Caco-2 (cell line): ENCODE measurements at regions not wholly inside any gene's neighbourhood (a gene's known extent, or its start where the extent isn't known, plus 50 kb on each side); places are given as distances from the start of the nearest gene placed in this dataset.
"Not testable (repeated sequence)": the region's sequence is repeated elsewhere in the genome, so short reads cannot be mapped to it uniquely, and the experiment has no call there.

Experiments
- BruUV-seq: library from RNA; stranded (reverse); fragments of 400-500 nt; replicated peaks from 2 replicates; lab custom pipeline; 2021; lab: Mats Ljungman, UMichigan
- CTCF ChIA-PET: fragments of 300-600 bp; sonication (Branson Sonifier 250); formaldehyde crosslinking; loops from one replicate; lab custom pipeline; 2022; ENCODE audit warnings: antibody characterized with exemption; lab: Charles Lee
- POLR2A ChIA-PET: fragments of 300-600 bp; sonication (Branson Sonifier 250); formaldehyde crosslinking; loops from one replicate; lab custom pipeline; 2022; ENCODE audit warnings: antibody characterized with exemption; lab: Charles Lee
- DNase-seq, 2 experiments: peaks; one replicate each; pipeline versions ENCODE4 v3.0.0 to v3.0.0-alpha.2; 2020 to 2022
- H3K27me3 ChIP-seq: replicated peaks from 2 replicates; pipeline ENCODE4 v1.6.0; 2011; ENCODE audit warnings: low read length; ENCODE audit not compliant: control insufficient read depth, insufficient read depth
- H3K36me3 ChIP-seq: 2 replicates; pipeline ENCODE4 v1.5.1; 2011; ENCODE audit warnings: low read length; ENCODE audit not compliant: control insufficient read depth, insufficient read depth
- H3K4me1 ChIP-seq: fragments of 250-450 bp; sonication (Bioruptor Pico); 2 replicates; pipeline ENCODE4 v1.5.1; 2020; ENCODE audit warnings: mild to moderate bottlenecking
- H3K4me3 ChIP-seq: 2 replicates; pipeline ENCODE4 v1.5.1; 2011; ENCODE audit warnings: low read depth, mild to moderate bottlenecking, control low read depth, low read length
- H3K9me3 ChIP-seq: fragments of 250-450 bp; sonication (Bioruptor Pico); 2 replicates; pipeline ENCODE4 v1.5.1; 2020; ENCODE audit warnings: mild to moderate bottlenecking, moderate library complexity
- H3K27ac Mint-ChIP-seq: one replicate; pipeline ENCODE4 v1.8.0; 2022; ENCODE audit warnings: mixed read lengths; ENCODE audit not compliant: unreplicated experiment
- H3K27me3 Mint-ChIP-seq: one replicate; pipeline ENCODE4 v1.8.0; 2022; ENCODE audit warnings: mixed read lengths; ENCODE audit not compliant: insufficient read depth, unreplicated experiment
- H3K36me3 Mint-ChIP-seq: one replicate; pipeline ENCODE4 v1.8.0; 2022; ENCODE audit warnings: mild to moderate bottlenecking, mixed read lengths; ENCODE audit not compliant: insufficient read depth, unreplicated experiment
- H3K4me1 Mint-ChIP-seq: one replicate; pipeline ENCODE4 v1.8.0; 2022; ENCODE audit warnings: low read depth, mixed read lengths; ENCODE audit not compliant: unreplicated experiment
- H3K4me3 Mint-ChIP-seq: one replicate; pipeline ENCODE4 v1.8.0; 2022; ENCODE audit warnings: mild to moderate bottlenecking, moderate library complexity, mixed read lengths; ENCODE audit not compliant: unreplicated experiment
- H3K9me3 Mint-ChIP-seq: one replicate; pipeline ENCODE4 v1.8.0; 2022; ENCODE audit warnings: mixed read lengths; ENCODE audit not compliant: unreplicated experiment
- intact Hi-C: fragments of 100-400 bp; cut with micrococcal nuclease; formaldehyde crosslinking; loops from one replicate; pipeline ENCODE4 v1.10.0; 2022; ENCODE audit not compliant: unreplicated experiment

DNA sequence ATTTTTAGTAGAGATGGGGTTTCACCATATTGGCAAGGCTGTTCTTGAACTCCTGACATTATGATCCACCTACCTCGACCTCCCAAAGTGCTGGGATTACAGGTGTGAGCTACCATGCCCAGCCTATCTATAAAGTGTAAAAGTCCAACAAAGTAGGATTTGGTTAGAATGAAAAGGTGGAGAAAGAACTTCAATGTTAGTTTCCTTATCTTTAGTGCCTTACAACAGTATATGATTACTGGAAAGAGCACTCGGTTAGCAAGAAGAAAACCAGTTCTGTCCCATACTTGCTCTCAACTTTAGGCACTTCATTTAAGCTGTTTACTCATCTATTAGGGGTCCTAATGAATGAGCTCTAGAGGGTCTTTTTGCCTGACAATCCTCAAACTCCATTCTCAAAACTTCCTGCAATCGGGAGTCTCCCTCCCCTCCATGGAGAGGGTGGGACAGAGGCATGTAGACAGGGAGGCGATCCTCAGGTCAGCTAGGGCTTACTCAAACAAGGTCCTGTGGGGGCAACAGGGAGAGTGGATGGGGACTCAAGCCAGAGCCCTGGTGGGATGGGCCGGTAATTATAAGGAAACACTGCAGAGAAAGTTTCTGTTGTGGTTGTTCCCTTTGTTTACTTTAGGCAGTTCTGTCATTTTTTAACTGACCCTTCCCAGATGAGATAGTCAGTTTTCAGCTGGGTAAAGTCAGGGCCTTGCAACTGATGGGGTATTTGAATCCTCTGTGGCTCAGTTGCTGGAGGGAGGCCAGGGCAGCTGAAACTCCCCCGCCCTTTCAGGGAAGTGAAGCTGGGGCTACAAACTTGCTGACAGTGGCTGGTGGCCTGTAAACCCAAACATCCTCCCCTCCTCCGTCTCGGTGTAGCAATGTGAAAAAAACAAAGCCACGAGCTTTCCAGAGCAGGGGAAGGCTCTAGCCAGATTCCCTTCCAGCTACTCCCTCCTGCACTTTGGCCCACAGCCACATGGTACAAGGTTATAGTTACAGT lies 64.4 kb upstream of the NOTCH2NLA start:
- CTCF ChIA-PET, H3K9me3 ChIP-seq: not testable (repeated sequence)

DNA sequence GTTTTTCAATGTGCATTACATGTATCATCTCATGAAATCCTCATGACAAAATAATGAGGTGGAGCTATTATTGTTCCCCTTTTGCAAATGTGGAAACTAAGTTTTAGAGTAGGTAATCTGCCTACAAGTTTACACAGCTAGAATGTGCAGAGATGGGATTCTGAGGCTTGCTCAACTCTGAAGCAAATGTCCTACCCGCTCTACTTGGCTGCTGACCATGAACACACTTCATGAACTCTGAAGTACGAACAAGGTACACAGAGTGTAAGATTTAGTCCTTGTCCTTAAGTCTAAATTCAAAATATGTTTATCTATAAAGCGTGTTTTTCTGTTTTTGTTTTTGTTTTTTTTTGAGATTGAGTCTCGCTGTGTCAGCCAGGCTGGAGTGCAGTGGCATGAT lies 63.6 kb upstream of the NOTCH2NLA start:
- H3K4me1 Mint-ChIP-seq, BruUV-seq, H3K4me3 ChIP-seq, H3K27me3 Mint-ChIP-seq, CTCF ChIA-PET, H3K9me3 Mint-ChIP-seq, DNase-seq, H3K4me3 Mint-ChIP-seq, intact Hi-C loops, POLR2A ChIA-PET, H3K9me3 ChIP-seq, H3K27me3 ChIP-seq, H3K27ac Mint-ChIP-seq, H3K4me1 ChIP-seq, H3K36me3 ChIP-seq, H3K36me3 Mint-ChIP-seq: not testable (repeated sequence)

More for the DNA sequence above, 64.4 kb upstream of the NOTCH2NLA start:
- H3K27ac Mint-ChIP-seq, H3K27me3 Mint-ChIP-seq, H3K4me3 Mint-ChIP-seq, BruUV-seq, H3K27me3 ChIP-seq, POLR2A ChIA-PET, DNase-seq, H3K36me3 Mint-ChIP-seq, H3K36me3 ChIP-seq, intact Hi-C loops, H3K4me1 ChIP-seq, H3K4me3 ChIP-seq, H3K9me3 Mint-ChIP-seq, H3K4me1 Mint-ChIP-seq: not testable (repeated sequence)

DNA sequence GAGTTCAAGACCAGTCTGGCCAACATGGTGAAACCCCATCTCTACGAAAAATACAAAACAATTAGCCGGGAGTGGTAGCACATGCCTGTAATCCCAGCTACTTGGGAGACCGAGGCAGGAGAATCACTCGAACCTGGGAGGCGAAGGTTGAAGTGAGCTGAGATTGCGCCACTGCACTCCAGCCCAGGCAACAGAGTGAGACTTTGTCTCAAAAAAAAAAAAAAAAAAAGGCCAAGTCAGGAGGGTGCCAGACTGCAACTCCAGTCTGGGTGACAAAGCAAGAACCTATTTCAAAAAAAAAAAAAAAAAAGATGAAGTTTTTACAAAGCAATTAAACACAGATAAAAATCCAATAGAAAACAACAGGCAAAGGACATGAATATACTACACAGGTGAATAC lies 59.1 kb upstream of the NOTCH2NLA start:
- DNase-seq, intact Hi-C loops, H3K4me3 ChIP-seq, H3K36me3 ChIP-seq, H3K27ac Mint-ChIP-seq, H3K4me1 Mint-ChIP-seq, H3K36me3 Mint-ChIP-seq, H3K4me3 Mint-ChIP-seq, POLR2A ChIA-PET, H3K27me3 Mint-ChIP-seq, H3K27me3 ChIP-seq, BruUV-seq, CTCF ChIA-PET, H3K9me3 Mint-ChIP-seq, H3K9me3 ChIP-seq, H3K4me1 ChIP-seq: not testable (repeated sequence)

DNA sequence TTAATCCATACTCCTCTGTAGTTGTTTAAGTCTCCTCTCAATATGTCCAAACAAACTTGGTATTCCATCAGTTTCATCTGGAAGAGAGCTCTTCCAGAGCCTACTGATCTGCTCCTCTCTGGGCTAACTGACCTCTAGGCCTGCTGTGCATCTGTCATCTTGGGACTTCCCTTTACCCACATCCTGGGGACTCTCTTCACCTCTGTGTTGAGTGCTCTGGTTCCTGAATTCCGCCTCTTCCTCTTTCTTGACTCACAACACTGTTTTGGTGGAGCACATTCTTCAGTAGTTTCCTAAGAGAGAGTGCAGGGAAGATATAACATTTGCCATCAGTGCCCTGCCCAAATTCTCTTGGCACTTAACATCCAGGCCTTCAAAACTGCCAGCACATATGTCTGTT lies 55.9 kb upstream of the NOTCH2NLA start:
- H3K27me3 Mint-ChIP-seq, H3K9me3 Mint-ChIP-seq, BruUV-seq, H3K9me3 ChIP-seq, DNase-seq, H3K4me1 ChIP-seq, H3K36me3 ChIP-seq, H3K4me3 ChIP-seq, H3K27ac Mint-ChIP-seq, POLR2A ChIA-PET, intact Hi-C loops, CTCF ChIA-PET, H3K4me3 Mint-ChIP-seq, H3K4me1 Mint-ChIP-seq, H3K36me3 Mint-ChIP-seq, H3K27me3 ChIP-seq: not testable (repeated sequence)

DNA sequence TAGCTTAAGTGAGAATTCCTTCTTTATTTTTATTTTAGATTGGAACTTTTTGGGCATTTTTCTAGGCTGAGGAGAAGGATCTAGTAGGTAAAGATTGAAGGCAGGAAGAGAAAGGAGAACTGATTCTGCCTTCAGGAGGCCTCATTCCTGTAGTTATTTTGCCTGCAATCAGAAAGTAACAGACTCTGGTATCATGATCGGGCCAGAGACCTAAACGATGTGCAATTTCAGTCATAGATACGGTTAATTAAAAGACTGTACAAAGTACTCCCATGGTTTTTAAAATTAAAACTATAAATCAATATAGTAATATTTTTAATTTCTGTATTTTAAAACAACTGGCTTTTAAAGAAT lies 54.7 kb upstream of the NOTCH2NLA start:
- POLR2A ChIA-PET, H3K27ac Mint-ChIP-seq, intact Hi-C loops, CTCF ChIA-PET, H3K4me3 ChIP-seq, H3K36me3 Mint-ChIP-seq, H3K4me3 Mint-ChIP-seq, H3K27me3 ChIP-seq, H3K9me3 ChIP-seq, H3K9me3 Mint-ChIP-seq, H3K36me3 ChIP-seq, DNase-seq, H3K4me1 ChIP-seq, H3K27me3 Mint-ChIP-seq, H3K4me1 Mint-ChIP-seq, BruUV-seq: not testable (repeated sequence)

DNA sequence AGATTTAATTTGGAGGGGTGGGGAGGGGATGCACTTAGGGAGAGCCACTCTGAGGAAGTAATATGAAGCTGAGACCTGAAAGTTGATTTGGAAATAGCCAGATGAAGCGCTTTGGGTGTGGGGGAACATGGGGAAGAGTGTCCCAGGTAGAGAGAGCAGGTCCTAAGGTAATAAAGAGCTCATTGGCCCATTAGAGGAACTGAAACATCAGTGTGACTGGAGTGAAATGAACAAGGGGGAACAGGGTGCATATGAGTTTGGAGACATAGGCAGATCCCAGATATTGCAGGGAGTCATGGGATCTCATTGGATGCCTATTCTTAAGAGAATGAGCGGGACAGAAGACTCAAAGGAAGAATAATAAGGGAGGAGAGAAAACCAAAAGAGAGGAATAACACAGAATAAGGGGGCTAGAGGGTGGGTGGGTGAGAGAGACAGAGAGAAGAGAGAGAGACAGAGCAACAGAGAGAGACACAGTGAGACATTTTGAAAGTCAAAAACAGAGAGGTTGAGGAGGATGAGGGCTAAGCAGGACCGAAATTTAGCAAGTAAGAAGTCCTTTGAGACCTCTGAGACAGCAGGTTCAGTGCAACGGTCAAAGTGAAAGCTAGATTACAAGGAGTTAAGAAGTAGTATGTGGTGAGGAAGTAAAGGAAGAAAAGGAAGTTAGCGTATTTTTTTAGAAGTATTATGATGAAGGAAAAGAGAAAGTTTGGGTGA lies 54.1 kb upstream of the NOTCH2NLA start:
- H3K4me1 ChIP-seq, H3K36me3 ChIP-seq, H3K4me3 Mint-ChIP-seq, H3K27me3 ChIP-seq, H3K36me3 Mint-ChIP-seq, H3K4me3 ChIP-seq, CTCF ChIA-PET, intact Hi-C loops, H3K9me3 ChIP-seq, H3K9me3 Mint-ChIP-seq, DNase-seq, H3K27me3 Mint-ChIP-seq, H3K4me1 Mint-ChIP-seq, H3K27ac Mint-ChIP-seq, BruUV-seq, POLR2A ChIA-PET: not testable (repeated sequence)
